Breast epithelium (tissue), 4 donors: ENCODE measurements at regions not wholly inside any gene's neighbourhood (a gene's known extent, or its start where the extent isn't known, plus 50 kb on each side); places are given as distances from the start of the nearest gene placed in this dataset.

Experiments
- DNase-seq, 2 donors: peaks; one replicate each; pipeline ENCODE4 v3.0.0-alpha.2; 2019; ENCODE audit warnings: low spot score in 2 of 2
- H3K27ac ChIP-seq, 2 donors: fragments of 200-600 bp; sonication (generic) in 1 of 2; one replicate each; pipeline ENCODE4 v1.5.1; 2016 to 2019; ENCODE audit warnings: mild to moderate bottlenecking in 1 of 2
- H3K27me3 ChIP-seq, 2 donors: fragments of 200-600 bp; sonication (generic) in 1 of 2; one replicate each; pipeline versions ENCODE4 v1.5.1 to v1.6.0; 2017 to 2019; ENCODE audit warnings: control low read depth in 1 of 2, mild to moderate bottlenecking in 1 of 2
- H3K36me3 ChIP-seq: fragments of 200-600 bp; one replicate; pipeline ENCODE4 v1.5.1; 2019
- H3K4me1 ChIP-seq, 2 donors: fragments of 200-600 bp; sonication (generic); one replicate each; pipeline ENCODE4 v1.5.1; 2016 to 2019; ENCODE audit warnings: control low read depth in 1 of 2
- H3K4me3 ChIP-seq, 3 donors: fragments of 200-600 bp; sonication (generic); 1 replicate in 2 of 3; 2 replicates in 1 of 3; pipeline ENCODE4 v1.5.1; 2016 to 2019; ENCODE audit warnings: mild to moderate bottlenecking in 3 of 3, moderate library complexity in 2 of 3
- H3K9me3 ChIP-seq, 2 donors: fragments of 200-600 bp; sonication (generic) in 1 of 2; one replicate each; pipeline ENCODE4 v1.5.1; 2016 to 2019; ENCODE audit warnings: control low read depth in 1 of 2
- POLR2A ChIP-seq: fragments of 450-650 bp; IDR thresholded peaks from one replicate; pipeline ENCODE4 v1.6.1; 2016; ENCODE audit warnings: antibody characterized with exemption, mild to moderate bottlenecking, moderate library complexity
- POLR2AphosphoS5 ChIP-seq, 3 donors: sonication (generic); formaldehyde crosslinking; IDR thresholded peaks; one replicate each; pipeline ENCODE4 v1.6.1; 2017; ENCODE audit warnings: antibody characterized with exemption in 3 of 3
- intact Hi-C: fragments of 100-400 bp; cut with DNase I; formaldehyde crosslinking; loops from one replicate; pipeline ENCODE4 v1.15.1; 2023; ENCODE audit warnings: low total_unique reads
- TF ChIP-seq, protein P1 (sequence below), 3 donors: fragments of 450-650 bp; IDR thresholded peaks; one replicate each; pipeline ENCODE4 v1.5.1; 2016 to 2017; ENCODE audit warnings: antibody characterized with exemption in 3 of 3, mild to moderate bottlenecking in 3 of 3, moderate library complexity in 3 of 3

DNA sequence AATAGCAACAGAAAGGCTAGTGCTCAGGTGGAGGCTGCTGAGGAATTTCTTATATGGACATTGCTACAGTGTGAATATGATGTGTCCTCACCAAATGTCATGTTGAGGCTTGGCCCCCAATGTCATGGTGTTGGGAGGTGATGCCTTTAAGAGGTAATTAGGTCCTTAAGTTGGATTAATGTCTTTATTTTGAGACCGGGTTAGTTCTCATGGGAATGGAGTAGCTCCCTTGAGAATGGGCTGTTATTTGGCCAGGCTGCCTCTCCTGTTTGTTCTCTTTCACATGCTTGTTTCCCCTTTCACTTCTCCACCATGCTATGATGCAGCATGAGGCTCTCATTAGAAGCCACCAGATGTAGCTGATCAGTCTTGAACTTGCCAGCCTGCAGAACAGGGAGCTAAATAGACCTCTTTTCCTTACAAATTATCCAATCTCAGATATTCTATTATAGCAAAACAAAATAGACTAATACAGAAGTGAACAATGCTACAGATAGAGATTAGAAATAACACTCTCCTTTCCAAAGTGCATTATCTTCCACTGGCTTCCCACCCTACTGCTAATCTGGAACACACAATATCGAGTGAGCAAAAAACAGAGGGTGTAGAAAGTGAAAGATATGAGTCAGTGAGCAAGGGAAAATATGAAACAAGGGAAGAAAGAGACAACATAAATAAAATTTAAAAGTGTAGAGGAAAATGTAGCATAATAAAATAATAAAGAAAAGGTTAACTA, 160.2 kb downstream of the NTMT2 start:
- no peak for DNase-seq
- H3K27me3 ChIP-seq = no peaks in the 10 kb centered on the region
- intact Hi-C loops = no loop called here
- H3K4me3 ChIP-seq = no peak overlapping the region
- TF ChIP-seq POLR2A (no peak), POLR2AphosphoS5 (IDR thresholded peaks at IDR 0.05) (no peak)
- TF ChIP-seq, protein P1, sequence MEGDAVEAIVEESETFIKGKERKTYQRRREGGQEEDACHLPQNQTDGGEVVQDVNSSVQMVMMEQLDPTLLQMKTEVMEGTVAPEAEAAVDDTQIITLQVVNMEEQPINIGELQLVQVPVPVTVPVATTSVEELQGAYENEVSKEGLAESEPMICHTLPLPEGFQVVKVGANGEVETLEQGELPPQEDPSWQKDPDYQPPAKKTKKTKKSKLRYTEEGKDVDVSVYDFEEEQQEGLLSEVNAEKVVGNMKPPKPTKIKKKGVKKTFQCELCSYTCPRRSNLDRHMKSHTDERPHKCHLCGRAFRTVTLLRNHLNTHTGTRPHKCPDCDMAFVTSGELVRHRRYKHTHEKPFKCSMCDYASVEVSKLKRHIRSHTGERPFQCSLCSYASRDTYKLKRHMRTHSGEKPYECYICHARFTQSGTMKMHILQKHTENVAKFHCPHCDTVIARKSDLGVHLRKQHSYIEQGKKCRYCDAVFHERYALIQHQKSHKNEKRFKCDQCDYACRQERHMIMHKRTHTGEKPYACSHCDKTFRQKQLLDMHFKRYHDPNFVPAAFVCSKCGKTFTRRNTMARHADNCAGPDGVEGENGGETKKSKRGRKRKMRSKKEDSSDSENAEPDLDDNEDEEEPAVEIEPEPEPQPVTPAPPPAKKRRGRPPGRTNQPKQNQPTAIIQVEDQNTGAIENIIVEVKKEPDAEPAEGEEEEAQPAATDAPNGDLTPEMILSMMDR (IDR thresholded peaks at IDR 0.05) = no peak
- no peaks in the 10 kb centered on the region for H3K4me1 ChIP-seq
- no peaks in the 10 kb centered on the region for H3K9me3 ChIP-seq
- H3K36me3 ChIP-seq = no peaks in the 10 kb centered on the region
- peak overlapping the region in 1 of 2 donors; percentile 12 for H3K27ac ChIP-seq

DNA sequence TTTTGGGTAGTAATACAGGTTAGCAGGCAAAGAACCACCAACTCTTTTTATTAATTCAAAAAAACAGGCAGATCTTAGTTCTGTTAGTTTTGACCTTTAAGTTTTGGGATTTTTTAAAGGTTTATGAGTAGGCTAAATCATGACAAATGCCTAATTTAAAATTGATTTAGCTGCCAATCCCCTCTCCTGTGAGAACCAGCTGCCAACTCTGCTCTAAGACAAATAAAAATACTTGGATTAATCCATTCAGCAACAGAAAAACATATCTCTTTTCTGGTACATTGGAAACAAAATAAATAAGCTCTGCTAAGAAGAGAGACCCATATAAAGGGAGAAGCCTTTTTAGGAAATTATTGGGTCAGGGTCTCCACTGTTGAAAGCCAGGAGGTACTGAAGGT, 160.8 kb downstream of the NTMT2 start:
- H3K27ac ChIP-seq = peak overlapping the region in 1 of 2 donors; percentile 19
- TF ChIP-seq POLR2A (no peak), POLR2AphosphoS5 (IDR thresholded peaks at IDR 0.05) (no peak)
- TF ChIP-seq, protein P1 (IDR thresholded peaks at IDR 0.05) = no peak
- H3K4me1 ChIP-seq = no peaks in the 10 kb centered on the region
- H3K36me3 ChIP-seq = no peaks in the 10 kb centered on the region
- intact Hi-C loops = no loop called here
- no peak for DNase-seq
- no peaks in the 10 kb centered on the region for H3K27me3 ChIP-seq
- no peak overlapping the region for H3K4me3 ChIP-seq
- H3K9me3 ChIP-seq = no peaks in the 10 kb centered on the region

DNA sequence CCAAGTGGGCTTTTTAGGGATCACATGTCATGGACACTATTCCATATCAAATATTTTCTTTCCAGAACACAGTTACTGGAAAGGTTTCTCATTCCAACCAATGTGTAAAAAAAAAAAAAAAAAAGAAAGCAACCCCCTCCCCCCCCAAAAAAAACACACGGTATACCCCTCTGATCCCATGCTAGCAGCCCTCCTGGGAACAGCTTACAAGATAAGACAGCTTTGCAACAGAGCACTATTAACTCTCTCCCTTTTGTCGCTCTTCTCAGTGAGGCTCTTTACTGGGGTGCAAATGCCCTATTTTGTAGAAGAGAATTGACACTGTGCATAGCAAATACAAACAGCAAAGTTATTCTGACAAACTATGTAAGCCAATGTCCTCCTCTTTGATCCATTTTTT, 161.2 kb downstream of the NTMT2 start:
- intact Hi-C loops = no loop called here
- Histone ChIP-seq H3K4me3 (no peak overlapping the region), H3K9me3 (no peaks in the 10 kb centered on the region), H3K4me1 (no peaks in the 10 kb centered on the region), H3K36me3 (no peaks in the 10 kb centered on the region), H3K27me3 (no peaks in the 10 kb centered on the region), H3K27ac (peak overlapping the region in 1 of 2 donors; percentile 41)
- TF ChIP-seq, protein P1 (IDR thresholded peaks at IDR 0.05) = no peak
- no peak for TF ChIP-seq POLR2A
- no peak for TF ChIP-seq POLR2AphosphoS5 (IDR thresholded peaks at IDR 0.05)
- DNase-seq = no peak

DNA sequence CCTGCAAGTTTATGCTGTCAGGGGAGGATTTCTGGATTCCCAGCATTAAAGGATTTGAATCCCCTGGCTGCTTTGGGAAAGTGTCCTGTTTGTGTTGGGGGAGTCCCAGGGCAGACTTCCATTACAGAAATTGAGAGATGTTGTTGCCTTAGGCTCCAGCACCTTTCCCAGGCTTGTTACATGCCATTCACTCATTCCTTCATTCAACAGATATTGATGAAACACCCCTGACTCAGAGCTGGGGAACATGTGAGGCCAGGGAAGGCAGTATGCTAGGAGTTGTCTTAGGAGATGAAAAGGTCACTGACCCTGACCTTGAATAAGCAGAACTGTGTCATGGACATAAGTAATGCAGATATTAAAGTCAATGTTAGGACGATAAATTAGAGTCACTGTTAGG, 161.7 kb downstream of the NTMT2 start:
- Histone ChIP-seq H3K4me1 (no peaks in the 10 kb centered on the region), H3K27me3 (no peaks in the 10 kb centered on the region), H3K9me3 (no peaks in the 10 kb centered on the region), H3K4me3 (no peak overlapping the region), H3K27ac (peak overlapping the region in 1 of 2 donors; percentile 41), H3K36me3 (no peaks in the 10 kb centered on the region)
- no peak for DNase-seq
- intact Hi-C loops = no loop called here
- TF ChIP-seq POLR2AphosphoS5 (IDR thresholded peaks at IDR 0.05) = no peak

DNA sequence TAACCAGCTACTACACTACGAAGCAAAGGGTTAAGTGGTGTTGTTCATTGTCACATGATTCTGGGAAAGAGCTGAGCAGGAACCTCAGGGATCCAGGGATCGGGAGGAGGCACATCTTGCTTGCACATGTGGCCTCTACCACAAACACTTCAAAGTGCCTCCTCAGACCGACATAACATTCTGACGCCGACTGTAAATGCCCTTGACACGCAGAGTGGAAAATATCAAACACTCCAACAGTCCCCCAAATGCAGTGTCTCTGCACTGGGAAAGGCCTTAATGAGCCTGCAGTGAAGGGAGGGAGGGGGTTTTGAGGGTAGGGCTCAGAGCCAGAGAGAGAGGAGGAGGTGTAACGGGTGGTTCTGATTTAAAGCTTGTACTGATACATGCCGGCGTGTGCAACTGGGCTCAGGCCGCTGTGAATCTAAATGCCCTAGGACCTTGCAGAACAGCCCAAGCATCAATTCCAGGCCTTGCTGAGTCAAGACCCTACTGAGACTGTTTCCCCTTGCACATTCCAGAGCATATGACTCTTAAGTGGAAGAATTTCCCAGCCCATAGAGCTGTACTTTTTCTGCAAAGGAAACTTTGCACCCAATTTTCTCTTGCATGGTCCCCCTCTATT, 163.7 kb downstream of the NTMT2 start:
- Histone ChIP-seq H3K4me3 (no peak overlapping the region), H3K9me3 (no peaks in the 10 kb centered on the region), H3K27ac (peak overlapping the region in 1 of 2 donors; percentile 57), H3K36me3 (no peaks in the 10 kb centered on the region), H3K4me1 (no peaks in the 10 kb centered on the region), H3K27me3 (no peaks in the 10 kb centered on the region)
- intact Hi-C loops = no loop called here
- TF ChIP-seq POLR2AphosphoS5 (IDR thresholded peaks at IDR 0.05) = peak in 1 of 3 donors; percentile 12
- TF ChIP-seq, protein P1 (IDR thresholded peaks at IDR 0.05) = no peak
- no peak for DNase-seq
